ENCODE measurements at regions not wholly inside any gene's neighbourhood (a gene's known extent, or its start where the extent isn't known, plus 50 kb on each side); places are given as distances from the start of the nearest gene placed in this dataset.

- Histone ChIP-seq H3K4me3 (no peak overlapping the region), H3K36me3 (ENCODE audit: insufficient read depth) (no peaks in the 10 kb centered on the region), H4K20me1 (replicated peaks; ENCODE audit: insufficient read depth) (no peaks in the 10 kb centered on the region), H2AFZ (no peak overlapping the region), H3F3A (replicated peaks; ENCODE audit: low read depth) (no peaks in the 10 kb centered on the region), H3K4me1 (ENCODE audit: insufficient read depth) (no peaks in the 10 kb centered on the region), H3K9me2 (ENCODE audit: insufficient read depth) (no peaks in the 10 kb centered on the region), H3K79me2 (replicated peaks; ENCODE audit: insufficient read depth) (no peaks in the 10 kb centered on the region), H3K27me3 (ENCODE audit: insufficient read depth) (no peaks in the 10 kb centered on the region), H3K27ac (ENCODE audit: low read depth) (no peak overlapping the region), H3K4me2 (no peak overlapping the region)
- Mint-ChIP-seq H3K9me3 (peaks cover 92% of the 10 kb centered on the region), H3K36me3 (ENCODE audit: low read depth) (peaks cover 33% of the 10 kb centered on the region), H3K4me1 (no peaks in the 10 kb centered on the region), H3K4me3 (no peak overlapping the region), H3K27me3 (ENCODE audit: insufficient read depth, low read depth, poor library complexity) (no peaks in the 10 kb centered on the region), H3K27ac (no peak overlapping the region)
- ATAC-seq (no peak), DNase-seq (ENCODE audit: low spot score) (no peak)
- TF ChIP-seq CTCF (conservative IDR thresholded peaks at IDR 0.05; ENCODE audit: low read depth in 2 of 2) (no peak), ZNF462 (CRISPR knock-in tag; IDR thresholded peaks at IDR 0.05) (no peak), ZNF114 (CRISPR knock-in tag; IDR thresholded peaks at IDR 0.05) (no peak), POLR2AphosphoS5 (IDR thresholded peaks at IDR 0.05; ENCODE audit: low read depth) (no peak), CREB1 (CRISPR knock-in tag; IDR thresholded peaks at IDR 0.05; ENCODE audit: low read depth) (no peak), EZH2 (IDR thresholded peaks at IDR 0.05; ENCODE audit: low read depth, unreplicated experiment) (no peak)
Measured at GRCh38 chr12:127912035-127912665, 354.8 kb upstream of the TMEM132C start.
